HFF-Myc (cell line): ENCODE measurements at regions not wholly inside any gene's neighbourhood (a gene's known extent, or its start where the extent isn't known, plus 50 kb on each side); places are given as distances from the start of the nearest gene placed in this dataset.

Source experiments
- DNase-seq: peaks from one replicate; pipeline ENCODE4 v3.0.0-alpha.2; 2011; ENCODE audit warnings: low read depth; ENCODE audit errors: extremely low read depth
- H3K4me3 ChIP-seq: replicated peaks from 2 replicates; pipeline ENCODE4 v1.5.1; 2011; ENCODE audit warnings: low read depth, mild to moderate bottlenecking, control low read depth, low read length
- TF ChIP-seq, protein P1 (sequence below): IDR thresholded peaks from 2 replicates; pipeline ENCODE4 v1.5.1; 2012; ENCODE audit warnings: mild to moderate bottlenecking, low read depth, low read length, control low read depth; ENCODE audit errors: missing control alignments

DNA sequence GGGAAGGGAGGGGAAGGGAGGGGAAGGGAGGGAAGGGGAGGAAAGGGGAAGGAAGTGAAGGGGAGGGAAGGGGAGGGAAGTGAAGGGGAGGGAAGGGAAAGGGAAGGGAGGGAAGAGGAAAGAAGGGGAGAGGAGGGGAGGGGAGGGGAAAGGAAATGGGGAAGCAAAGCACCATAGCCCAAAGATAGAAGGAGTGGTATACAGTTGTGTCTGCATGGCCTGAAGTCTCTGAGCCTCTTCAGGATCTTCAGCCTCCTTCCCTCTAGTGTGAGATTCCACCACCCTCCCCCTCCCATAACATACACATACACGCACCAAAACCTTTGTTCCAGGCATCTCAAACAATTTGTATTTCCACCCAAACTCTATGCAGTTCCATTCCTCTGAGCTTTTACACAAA, 96.2 kb upstream of the SERP2 start:
- no peak for DNase-seq
- no peak overlapping the region for H3K4me3 ChIP-seq
- TF ChIP-seq, protein P1, sequence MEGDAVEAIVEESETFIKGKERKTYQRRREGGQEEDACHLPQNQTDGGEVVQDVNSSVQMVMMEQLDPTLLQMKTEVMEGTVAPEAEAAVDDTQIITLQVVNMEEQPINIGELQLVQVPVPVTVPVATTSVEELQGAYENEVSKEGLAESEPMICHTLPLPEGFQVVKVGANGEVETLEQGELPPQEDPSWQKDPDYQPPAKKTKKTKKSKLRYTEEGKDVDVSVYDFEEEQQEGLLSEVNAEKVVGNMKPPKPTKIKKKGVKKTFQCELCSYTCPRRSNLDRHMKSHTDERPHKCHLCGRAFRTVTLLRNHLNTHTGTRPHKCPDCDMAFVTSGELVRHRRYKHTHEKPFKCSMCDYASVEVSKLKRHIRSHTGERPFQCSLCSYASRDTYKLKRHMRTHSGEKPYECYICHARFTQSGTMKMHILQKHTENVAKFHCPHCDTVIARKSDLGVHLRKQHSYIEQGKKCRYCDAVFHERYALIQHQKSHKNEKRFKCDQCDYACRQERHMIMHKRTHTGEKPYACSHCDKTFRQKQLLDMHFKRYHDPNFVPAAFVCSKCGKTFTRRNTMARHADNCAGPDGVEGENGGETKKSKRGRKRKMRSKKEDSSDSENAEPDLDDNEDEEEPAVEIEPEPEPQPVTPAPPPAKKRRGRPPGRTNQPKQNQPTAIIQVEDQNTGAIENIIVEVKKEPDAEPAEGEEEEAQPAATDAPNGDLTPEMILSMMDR = no peak

DNA sequence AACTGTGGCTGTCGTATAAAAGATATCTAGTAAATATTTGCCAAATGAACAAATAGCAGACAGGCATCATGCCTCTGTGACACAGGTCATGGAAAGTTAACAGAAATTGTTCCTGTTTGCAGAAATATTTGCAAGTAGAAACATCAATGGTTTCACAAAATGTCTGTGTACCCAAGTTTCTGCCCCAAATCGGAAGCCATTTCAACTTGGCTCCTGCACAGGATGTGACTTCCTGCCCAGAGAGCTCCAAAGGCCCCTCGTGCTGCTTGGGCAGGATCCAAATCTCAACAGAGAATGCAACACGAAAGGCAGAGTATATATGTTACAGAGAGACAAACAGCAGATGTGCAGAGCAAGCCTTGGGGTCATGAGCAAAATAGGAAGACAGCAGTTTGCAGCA, 95.5 kb upstream of the SERP2 start:
- no peak overlapping the region for H3K4me3 ChIP-seq
- TF ChIP-seq, protein P1 = no peak
- DNase-seq = no peak

DNA sequence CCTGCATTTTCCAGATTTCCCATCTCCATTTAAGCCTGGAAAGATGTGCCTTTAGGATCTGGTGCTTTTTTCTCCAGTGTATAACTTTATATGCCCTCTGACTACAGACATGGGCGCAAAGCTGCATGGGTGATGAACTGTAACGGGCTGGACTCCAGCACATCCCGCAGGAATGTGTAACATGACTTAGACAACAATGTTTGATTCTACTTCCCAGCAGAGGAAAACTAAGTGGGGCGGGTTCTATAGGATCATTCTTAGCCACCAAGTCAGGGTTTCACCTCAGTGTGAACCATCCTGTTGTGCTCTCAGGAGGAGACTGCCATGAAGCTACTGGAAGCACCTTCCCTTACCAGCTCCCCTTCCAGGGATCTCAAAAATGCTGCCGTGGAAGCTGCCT, 93.2 kb upstream of the SERP2 start:
- no peak for DNase-seq
- TF ChIP-seq, protein P1 = no peak
- H3K4me3 ChIP-seq = no peak overlapping the region

DNA sequence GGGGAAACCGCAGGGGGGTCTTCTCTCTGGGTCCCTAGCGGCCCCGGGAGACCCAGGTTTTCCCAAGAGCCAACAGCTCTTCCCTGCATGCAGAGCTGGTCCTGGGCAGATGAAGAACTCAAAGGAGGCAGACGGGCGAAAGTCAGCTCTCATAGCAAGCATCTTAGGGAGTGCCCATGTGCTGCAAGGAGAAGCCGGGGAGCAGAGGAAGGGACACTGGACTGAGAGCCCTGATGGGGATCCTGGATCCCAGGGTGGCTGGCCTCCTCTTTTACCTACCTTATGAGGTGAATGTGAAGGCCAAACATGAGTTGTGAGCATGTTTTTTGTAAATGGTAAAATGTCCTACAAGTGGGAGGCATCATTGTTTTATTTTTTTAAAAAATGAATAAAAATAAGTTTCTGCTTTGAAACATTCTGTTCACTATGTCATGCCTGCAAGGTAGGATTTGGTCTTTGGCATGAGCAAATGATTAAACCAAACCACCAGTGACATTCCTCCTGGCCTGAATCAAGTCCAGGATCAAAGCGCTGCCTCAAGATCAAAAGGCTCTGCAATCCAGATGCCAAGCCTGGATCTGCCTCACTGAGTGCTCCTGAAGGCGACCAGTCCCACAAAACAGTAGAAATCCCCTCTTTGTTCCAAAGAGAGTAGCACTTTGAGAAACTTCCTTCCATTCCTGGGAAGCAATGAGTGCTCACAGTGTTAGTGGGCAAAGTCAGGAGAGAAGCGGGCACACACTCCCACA, 92.2 kb upstream of the SERP2 start:
- no peak for DNase-seq
- TF ChIP-seq, protein P1 = no peak

DNA sequence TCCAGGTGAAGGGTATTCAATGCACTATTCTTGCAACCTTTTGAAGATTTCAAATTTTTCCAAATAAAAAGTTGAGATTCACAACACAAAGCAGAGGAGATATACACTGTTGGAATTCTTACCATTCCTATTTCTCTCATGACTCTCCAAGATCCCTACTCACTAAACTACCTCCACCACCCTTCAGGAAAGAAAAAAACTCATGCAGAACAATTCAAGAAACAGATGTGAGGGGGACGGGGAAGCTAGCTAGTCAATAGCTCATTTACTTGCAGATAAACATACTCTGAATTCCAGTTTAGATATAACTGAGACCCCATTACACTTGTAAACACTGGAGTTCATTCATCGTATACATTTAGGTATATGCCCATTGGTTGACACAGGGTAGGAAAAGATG, 90.0 kb upstream of the SERP2 start:
- TF ChIP-seq, protein P1 = no peak
- no peak for DNase-seq
- no peak overlapping the region for H3K4me3 ChIP-seq

More for the DNA sequence above, 92.2 kb upstream of the SERP2 start:
- no peak overlapping the region for H3K4me3 ChIP-seq

DNA sequence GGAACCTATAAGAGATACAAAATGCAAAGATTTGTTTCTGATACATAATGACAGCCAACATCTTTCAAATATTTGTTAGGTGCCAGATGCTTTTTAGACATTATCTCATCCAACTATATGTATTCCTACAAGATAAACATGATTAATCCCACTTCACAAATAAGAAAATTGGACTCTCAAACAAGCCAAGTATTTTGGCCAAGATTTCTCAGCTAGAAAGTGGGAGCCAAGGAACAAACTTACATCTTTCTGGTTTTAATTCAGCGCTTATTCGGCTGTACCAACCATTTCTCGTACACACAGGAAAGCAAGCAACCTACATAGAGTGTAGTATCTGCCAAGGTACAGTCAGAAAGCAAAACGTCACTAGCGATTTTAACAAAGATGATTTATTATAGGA, 85.7 kb upstream of the SERP2 start:
- TF ChIP-seq, protein P1 = no peak
- DNase-seq = no peak
- H3K4me3 ChIP-seq = no peak overlapping the region

DNA sequence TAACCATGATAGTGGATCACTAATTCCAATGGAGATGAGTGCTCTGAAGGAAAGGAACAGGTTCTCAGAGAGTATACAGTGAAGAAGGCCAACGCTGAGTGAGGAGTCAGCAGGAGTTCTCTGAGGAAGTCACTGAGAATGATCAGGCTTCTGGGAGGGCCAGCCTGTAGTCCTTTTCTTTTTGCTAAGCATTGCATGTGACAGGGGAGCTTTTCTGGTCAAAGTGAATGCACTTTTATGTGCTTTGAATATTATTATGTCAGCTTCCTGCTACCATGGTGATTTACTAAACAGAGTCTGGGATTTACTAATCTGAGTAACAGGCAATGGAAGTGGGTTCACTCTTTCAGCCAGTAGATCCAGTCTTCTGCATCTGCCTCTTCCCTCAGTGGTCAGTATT, 81.1 kb upstream of the SERP2 start:
- H3K4me3 ChIP-seq = no peak overlapping the region
- TF ChIP-seq, protein P1 = no peak
- DNase-seq = no peak
